Calu3 (cell line): ENCODE measurements at regions not wholly inside any gene's neighbourhood (a gene's known extent, or its start where the extent isn't known, plus 50 kb on each side); places are given as distances from the start of the nearest gene placed in this dataset.

Source experiments
- BruUV-seq: library from RNA; stranded (reverse); fragments of 400-500 nt; replicated peaks from 2 replicates; lab custom pipeline; 2021; lab: Mats Ljungman, UMichigan
- CTCF ChIA-PET: fragments of 300-600 bp; sonication (Branson Sonifier 250); formaldehyde crosslinking; loops from one replicate; lab custom pipeline; 2022; ENCODE audit warnings: antibody characterized with exemption; lab: Charles Lee
- DNase-seq: peaks from one replicate; pipeline ENCODE4 v3.0.0; 2022
- H3K27ac Mint-ChIP-seq: one replicate; pipeline ENCODE4 v1.8.0; 2022; ENCODE audit warnings: mixed read lengths; ENCODE audit not compliant: unreplicated experiment
- H3K27me3 Mint-ChIP-seq: one replicate; pipeline ENCODE4 v1.8.0; 2022; ENCODE audit warnings: mixed read lengths; ENCODE audit not compliant: unreplicated experiment
- H3K36me3 Mint-ChIP-seq: one replicate; pipeline ENCODE4 v1.8.0; 2022; ENCODE audit warnings: mild to moderate bottlenecking, moderate library complexity, mixed read lengths; ENCODE audit not compliant: insufficient read depth, unreplicated experiment
- H3K4me1 Mint-ChIP-seq: one replicate; pipeline ENCODE4 v1.8.0; 2022; ENCODE audit warnings: mild to moderate bottlenecking, low read depth, mixed read lengths; ENCODE audit not compliant: unreplicated experiment
- H3K4me3 Mint-ChIP-seq: one replicate; pipeline ENCODE4 v1.8.0; 2022; ENCODE audit warnings: mild to moderate bottlenecking, low read depth, moderate library complexity, mixed read lengths; ENCODE audit not compliant: unreplicated experiment
- H3K9me3 Mint-ChIP-seq: one replicate; pipeline ENCODE4 v1.8.0; 2022; ENCODE audit warnings: low read depth, mixed read lengths; ENCODE audit not compliant: unreplicated experiment
- CTCF ChIP-seq: fragments of 200-600 bp; IDR thresholded peaks from one replicate; pipeline ENCODE4 v1.8.0; 2022; ENCODE audit warnings: antibody characterized with exemption; ENCODE audit not compliant: unreplicated experiment
- intact Hi-C: fragments of 100-400 bp; cut with micrococcal nuclease; formaldehyde crosslinking; loops from one replicate; pipeline ENCODE4 v1.10.0; 2022; ENCODE audit not compliant: unreplicated experiment

GRCh38 chr13:99636306-99636705 is 135.0 kb downstream of the TM9SF2 start:
- Mint-ChIP-seq H3K27me3 (no peaks in the 10 kb centered on the region), H3K9me3 (no peaks in the 10 kb centered on the region), H3K4me3 (no peak overlapping the region), H3K27ac (no peak overlapping the region), H3K36me3 (no peaks in the 10 kb centered on the region), H3K4me1 (no peaks in the 10 kb centered on the region)
- no peak for TF ChIP-seq CTCF
- CTCF ChIA-PET, result no interaction called here
- BruUV-seq, result no TSS peak
- intact Hi-C loops, result no loop called here
- no peak for DNase-seq

GRCh38 chr13:99634672-99635071 is 133.4 kb downstream of the TM9SF2 start:
- no peaks in the 10 kb centered on the region for H3K9me3 Mint-ChIP-seq
- intact Hi-C loops, result no loop called here
- no peaks in the 10 kb centered on the region for H3K27me3 Mint-ChIP-seq
- no peak overlapping the region for H3K27ac Mint-ChIP-seq
- no peaks in the 10 kb centered on the region for H3K4me1 Mint-ChIP-seq
- no peak overlapping the region for H3K4me3 Mint-ChIP-seq
- CTCF ChIA-PET, result no interaction called here
- DNase-seq, result no peak
- no peaks in the 10 kb centered on the region for H3K36me3 Mint-ChIP-seq
- BruUV-seq, result no TSS peak
- TF ChIP-seq CTCF, result no peak

- no TSS peak for BruUV-seq
- intact Hi-C loops, result no loop called here
- Mint-ChIP-seq H3K27me3 (no peaks in the 10 kb centered on the region), H3K4me1 (no peaks in the 10 kb centered on the region), H3K27ac (no peak overlapping the region), H3K4me3 (no peak overlapping the region), H3K36me3 (no peaks in the 10 kb centered on the region), H3K9me3 (no peaks in the 10 kb centered on the region)
- no peak for DNase-seq
- CTCF ChIA-PET, result no interaction called here
- TF ChIP-seq CTCF, result no peak
Observed at GRCh38 chr13:99630269-99630898, 129.1 kb downstream of the TM9SF2 start.

GRCh38 chr13:99629641-99630040 is 128.4 kb downstream of the TM9SF2 start:
- no peak for DNase-seq
- Mint-ChIP-seq H3K4me1 (no peaks in the 10 kb centered on the region), H3K9me3 (no peaks in the 10 kb centered on the region), H3K27me3 (no peaks in the 10 kb centered on the region), H3K4me3 (no peak overlapping the region), H3K36me3 (no peaks in the 10 kb centered on the region), H3K27ac (no peak overlapping the region)
- CTCF ChIA-PET, result no interaction called here
- no TSS peak for BruUV-seq
- intact Hi-C loops, result no loop called here
- no peak for TF ChIP-seq CTCF
